ENCODE measurements at regions not wholly inside any gene's neighbourhood (a gene's known extent, or its start where the extent isn't known, plus 50 kb on each side); places are given as distances from the start of the nearest gene placed in this dataset.

DNA sequence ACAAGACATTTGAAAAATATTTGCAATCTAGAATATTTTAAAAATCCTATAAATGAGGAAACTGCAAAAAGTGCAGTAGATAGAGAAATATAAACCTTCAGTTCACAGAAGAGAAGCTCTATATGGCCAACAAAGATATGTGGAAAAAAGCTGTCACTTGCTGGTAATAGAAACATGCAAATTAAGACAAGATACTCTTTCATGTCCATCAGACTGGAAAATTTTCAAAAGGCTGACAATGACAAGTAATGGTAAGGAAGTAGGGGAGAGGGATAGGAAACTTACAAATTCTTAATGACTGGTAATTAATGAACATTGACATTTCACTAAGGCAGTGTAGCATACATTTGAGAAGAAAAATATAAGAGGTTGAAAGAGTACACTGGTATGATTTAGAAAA lies 147.9 kb downstream of the MRPL39 start:
- TF ChIP-seq POLR2AphosphoS5 (IDR thresholded peaks at IDR 0.05) (no peak), EZH2 (IDR thresholded peaks at IDR 0.05; ENCODE audit: borderline replicate concordance, insufficient read depth, low read length, poor library complexity, severe bottlenecking) (no peak)
- TF ChIP-seq, protein P1, sequence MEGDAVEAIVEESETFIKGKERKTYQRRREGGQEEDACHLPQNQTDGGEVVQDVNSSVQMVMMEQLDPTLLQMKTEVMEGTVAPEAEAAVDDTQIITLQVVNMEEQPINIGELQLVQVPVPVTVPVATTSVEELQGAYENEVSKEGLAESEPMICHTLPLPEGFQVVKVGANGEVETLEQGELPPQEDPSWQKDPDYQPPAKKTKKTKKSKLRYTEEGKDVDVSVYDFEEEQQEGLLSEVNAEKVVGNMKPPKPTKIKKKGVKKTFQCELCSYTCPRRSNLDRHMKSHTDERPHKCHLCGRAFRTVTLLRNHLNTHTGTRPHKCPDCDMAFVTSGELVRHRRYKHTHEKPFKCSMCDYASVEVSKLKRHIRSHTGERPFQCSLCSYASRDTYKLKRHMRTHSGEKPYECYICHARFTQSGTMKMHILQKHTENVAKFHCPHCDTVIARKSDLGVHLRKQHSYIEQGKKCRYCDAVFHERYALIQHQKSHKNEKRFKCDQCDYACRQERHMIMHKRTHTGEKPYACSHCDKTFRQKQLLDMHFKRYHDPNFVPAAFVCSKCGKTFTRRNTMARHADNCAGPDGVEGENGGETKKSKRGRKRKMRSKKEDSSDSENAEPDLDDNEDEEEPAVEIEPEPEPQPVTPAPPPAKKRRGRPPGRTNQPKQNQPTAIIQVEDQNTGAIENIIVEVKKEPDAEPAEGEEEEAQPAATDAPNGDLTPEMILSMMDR (IDR thresholded peaks at IDR 0.05; ENCODE audit: poor library complexity, severe bottlenecking): no peak

Data from neural cell (in vitro differentiated cells).